Left lung (tissue), 4 donors: ENCODE measurements at regions not wholly inside any gene's neighbourhood (a gene's known extent, or its start where the extent isn't known, plus 50 kb on each side); places are given as distances from the start of the nearest gene placed in this dataset.

Experiments used
- ATAC-seq: fragments of 200-7000 bp; cut with Tn5 transposase; one replicate; pipeline ENCODE4 v1.9.1; 2020; ENCODE audit warnings: moderate library complexity
- DNase-seq, 4 donors: peaks; one replicate each; pipeline ENCODE4 v3.0.0-alpha.2; 2013 to 2020
- H3K27ac ChIP-seq, 2 donors: fragments of 200-600 bp; sonication (generic) in 1 of 2; one replicate each; pipeline versions ENCODE4 v1.5.0 to v1.8.0; 2020 to 2021
- H3K27me3 ChIP-seq, 2 donors: fragments of 200-600 bp; sonication (generic) in 1 of 2; one replicate each; pipeline versions ENCODE4 v1.5.0 to v1.8.0; 2020 to 2021
- H3K36me3 ChIP-seq, 2 donors: fragments of 200-600 bp; sonication (generic) in 1 of 2; one replicate each; pipeline versions ENCODE4 v1.5.0 to v1.8.0; 2020 to 2021
- H3K4me1 ChIP-seq, 2 donors: fragments of 200-600 bp; one replicate each; pipeline ENCODE4 v1.8.0; 2021
- H3K4me3 ChIP-seq, 2 donors: fragments of 200-600 bp; sonication (generic) in 1 of 2; one replicate each; pipeline versions ENCODE4 v1.5.0 to v1.8.0; 2020 to 2021; ENCODE audit warnings: mild to moderate bottlenecking in 1 of 2
- H3K9me3 ChIP-seq, 2 donors: fragments of 200-600 bp; sonication (generic) in 1 of 2; one replicate each; pipeline versions ENCODE4 v1.5.0 to v1.8.0; 2020 to 2021
- intact Hi-C, 2 donors: fragments of 100-400 bp; cut with DNase I; formaldehyde crosslinking; loops; one replicate each; pipeline versions ENCODE4 v1.11.2 to v1.14.2; 2022
- TF ChIP-seq, protein P1 (sequence below), 2 donors: fragments of 200-600 bp; sonication (generic) in 1 of 2; IDR thresholded peaks; one replicate each; pipeline versions ENCODE4 v1.5.0 to v1.8.0; 2021; ENCODE audit warnings: antibody characterized with exemption in 2 of 2
- donor health status: DM: no; HTN: yes; CAD: no.
- donor health status: DM: no; HTN: no; CAD: no.

GRCh38 chr2:54059504-54059903 lies 55.9 kb upstream of the ACYP2 start:
- peaks cover 0 to 4% of the 10 kb centered on the region in 2 donors for H3K4me1 ChIP-seq
- intact Hi-C loops: no loop called here
- TF ChIP-seq, protein P1, sequence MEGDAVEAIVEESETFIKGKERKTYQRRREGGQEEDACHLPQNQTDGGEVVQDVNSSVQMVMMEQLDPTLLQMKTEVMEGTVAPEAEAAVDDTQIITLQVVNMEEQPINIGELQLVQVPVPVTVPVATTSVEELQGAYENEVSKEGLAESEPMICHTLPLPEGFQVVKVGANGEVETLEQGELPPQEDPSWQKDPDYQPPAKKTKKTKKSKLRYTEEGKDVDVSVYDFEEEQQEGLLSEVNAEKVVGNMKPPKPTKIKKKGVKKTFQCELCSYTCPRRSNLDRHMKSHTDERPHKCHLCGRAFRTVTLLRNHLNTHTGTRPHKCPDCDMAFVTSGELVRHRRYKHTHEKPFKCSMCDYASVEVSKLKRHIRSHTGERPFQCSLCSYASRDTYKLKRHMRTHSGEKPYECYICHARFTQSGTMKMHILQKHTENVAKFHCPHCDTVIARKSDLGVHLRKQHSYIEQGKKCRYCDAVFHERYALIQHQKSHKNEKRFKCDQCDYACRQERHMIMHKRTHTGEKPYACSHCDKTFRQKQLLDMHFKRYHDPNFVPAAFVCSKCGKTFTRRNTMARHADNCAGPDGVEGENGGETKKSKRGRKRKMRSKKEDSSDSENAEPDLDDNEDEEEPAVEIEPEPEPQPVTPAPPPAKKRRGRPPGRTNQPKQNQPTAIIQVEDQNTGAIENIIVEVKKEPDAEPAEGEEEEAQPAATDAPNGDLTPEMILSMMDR (IDR thresholded peaks at IDR 0.05): no peak
- H3K36me3 ChIP-seq: no peaks in the 10 kb centered on the region
- no peak for DNase-seq
- no peak for ATAC-seq
- H3K27me3 ChIP-seq: no peaks in the 10 kb centered on the region
- H3K4me3 ChIP-seq: no peak overlapping the region
- H3K9me3 ChIP-seq: no peaks in the 10 kb centered on the region
- H3K27ac ChIP-seq: no peak overlapping the region

- ATAC-seq (no peak), DNase-seq (no peak)
- H3K36me3 ChIP-seq: no peaks in the 10 kb centered on the region
- TF ChIP-seq, protein P1 (IDR thresholded peaks at IDR 0.05): no peak
- no peaks in the 10 kb centered on the region for H3K27me3 ChIP-seq
- H3K27ac ChIP-seq: no peak overlapping the region
- no peak overlapping the region for H3K4me3 ChIP-seq
- no peaks in the 10 kb centered on the region for H3K9me3 ChIP-seq
- H3K4me1 ChIP-seq: peaks cover 0 to 4% of the 10 kb centered on the region in 2 donors
- intact Hi-C loops: no loop called here
Measured at GRCh38 chr2:54058449-54058848, 57.0 kb upstream of the ACYP2 start.

- Histone ChIP-seq H3K27ac (no peak overlapping the region), H3K36me3 (no peaks in the 10 kb centered on the region), H3K4me3 (no peak overlapping the region), H3K9me3 (no peaks in the 10 kb centered on the region), H3K4me1 (peaks cover 3 to 4% of the 10 kb centered on the region in 2 donors), H3K27me3 (no peaks in the 10 kb centered on the region)
- TF ChIP-seq, protein P1 (IDR thresholded peaks at IDR 0.05): no peak
- DNase-seq: no peak
- no peak for ATAC-seq
- intact Hi-C loops: no loop called here
Measured at GRCh38 chr2:54054774-54055173, 60.6 kb upstream of the ACYP2 start.

DNA sequence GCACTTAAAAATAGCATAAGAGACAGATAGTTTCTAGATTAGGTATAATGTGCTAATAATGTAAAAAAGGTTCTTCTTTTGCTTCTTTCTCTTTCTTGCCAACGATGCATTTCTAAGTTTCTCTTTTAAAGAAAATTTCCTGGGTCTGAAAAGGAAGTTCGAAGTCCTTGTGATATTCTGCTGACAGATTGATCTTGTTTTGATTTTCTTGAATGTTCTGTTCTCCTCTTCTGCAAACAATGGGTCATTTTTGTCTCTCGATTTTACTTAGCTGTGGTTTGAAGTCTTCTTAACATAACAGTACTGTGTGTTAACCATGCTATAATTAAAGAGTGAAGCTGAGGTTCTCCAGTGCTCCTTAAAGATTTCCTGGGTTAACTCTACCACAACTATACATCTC lies 61.1 kb upstream of the ACYP2 start:
- no peak for DNase-seq
- TF ChIP-seq, protein P1 (IDR thresholded peaks at IDR 0.05): no peak
- Histone ChIP-seq H3K9me3 (no peaks in the 10 kb centered on the region), H3K27ac (no peak overlapping the region), H3K27me3 (no peaks in the 10 kb centered on the region), H3K36me3 (no peaks in the 10 kb centered on the region), H3K4me1 (peaks cover 3 to 4% of the 10 kb centered on the region in 2 donors), H3K4me3 (no peak overlapping the region)
- intact Hi-C loops: no loop called here
- ATAC-seq: no peak

GRCh38 chr2:54053830-54054229 lies 61.6 kb upstream of the ACYP2 start:
- Histone ChIP-seq H3K27me3 (no peaks in the 10 kb centered on the region), H3K27ac (peak overlapping the region in 1 of 2 donors; percentile 17), H3K9me3 (no peaks in the 10 kb centered on the region), H3K4me3 (no peak overlapping the region), H3K4me1 (peaks cover 3 to 4% of the 10 kb centered on the region in 2 donors), H3K36me3 (no peaks in the 10 kb centered on the region)
- ATAC-seq: peak; percentile 27
- DNase-seq: no peak
- TF ChIP-seq, protein P1 (IDR thresholded peaks at IDR 0.05): no peak
- intact Hi-C loops: no loop called here
